HepG2 (cell line): ENCODE measurements at regions not wholly inside any gene's neighbourhood (a gene's known extent, or its start where the extent isn't known, plus 50 kb on each side); places are given as distances from the start of the nearest gene placed in this dataset.

Experiments used
- ATAC-seq: fragments of 200-7000 bp; cut with Tn5 transposase; 3 replicates; pipeline ENCODE4 v1.9.1; 2020; ENCODE audit warnings: mild to moderate bottlenecking, moderate library complexity
- BruUV-seq: library from RNA; stranded (reverse); fragments of 400-500 nt; replicated peaks from 2 replicates; lab custom pipeline; 2021; lab: Mats Ljungman, UMichigan
- CTCF ChIA-PET: fragments of 300-600 bp; formaldehyde crosslinking; extraction: SDS; loops from one replicate; lab custom pipeline; 2021; ENCODE audit warnings: low total read pairs, inconsistent platforms, low intra/inter-chr PET ratio; lab: Yijun Ruan, JAX
- POLR2A ChIA-PET: fragments of 350-600 bp; sonication (Branson Sonifier 250); formaldehyde crosslinking; loops from one replicate; lab custom pipeline; 2020; ENCODE audit warnings: antibody characterized with exemption, inconsistent platforms; lab: Yijun Ruan, JAX
- DNase-seq: peaks from one replicate; pipeline ENCODE4 v3.0.0-alpha.2; 2015; ENCODE audit warnings: low spot score
- FAIRE-seq: peaks from 3 replicates; lab custom pipeline; 2011; peaks lifted over from hg19 to GRCh38; lab: Jason Lieb, UNC
- H2AFZ ChIP-seq: one replicate; pipeline ENCODE4 v1.6.1; 2011; ENCODE audit warnings: low read length, inconsistent platforms
- H3K27ac ChIP-seq: fragments of 300-600 bp; 3 replicates; pipeline ENCODE4 v1.8.0; 2011; ENCODE audit warnings: mixed run types, mild to moderate bottlenecking, mixed read lengths, low read length, inconsistent platforms; ENCODE audit not compliant: insufficient read depth; ENCODE audit errors: extremely low read length
- H3K27me3 ChIP-seq, 2 experiments: fragments of 200-600 bp in 1 of 2; 2 replicates in 1 of 2; 3 replicates in 1 of 2; pipeline versions ENCODE4 v1.6.0 to v1.8.0; 2011; ENCODE audit warnings: low read length in 2 of 2, mild to moderate bottlenecking in 2 of 2, moderate library complexity in 2 of 2, inconsistent platforms in 1 of 2; ENCODE audit not compliant: insufficient read depth in 2 of 2, control insufficient read depth in 1 of 2
- H3K36me3 ChIP-seq, 2 experiments: fragments of 200-600 bp in 1 of 2; replicated peaks in 1 of 2; 2 replicates in 1 of 2; 3 replicates in 1 of 2; pipeline versions ENCODE4 v1.5.1 to v1.8.0; 2011; ENCODE audit warnings: low read length in 2 of 2, inconsistent platforms in 1 of 2; ENCODE audit not compliant: insufficient read depth in 2 of 2, control insufficient read depth in 1 of 2
- H3K4me1 ChIP-seq: 2 replicates; pipeline ENCODE4 v1.5.1; 2012; ENCODE audit warnings: low read length, inconsistent platforms; ENCODE audit not compliant: insufficient read depth
- H3K4me2 ChIP-seq: 2 replicates; pipeline ENCODE4 v1.6.0; 2011; ENCODE audit warnings: low read depth, low read length, inconsistent platforms
- H3K4me3 ChIP-seq, 3 experiments: fragments of 200-600 bp in 1 of 3; sonication (generic), shearing (Covaris generic) in 1 of 3; replicated peaks in 1 of 3; 2 replicates each; pipeline ENCODE4 v1.5.1; 2011 to 2016; ENCODE audit warnings: low read length in 3 of 3, inconsistent platforms in 2 of 3, low read depth in 2 of 3, mild to moderate bottlenecking in 2 of 3, control low read depth in 1 of 3, mixed read lengths in 1 of 3; ENCODE audit not compliant: insufficient read depth in 1 of 3
- H3K79me2 ChIP-seq: one replicate; pipeline ENCODE4 v1.6.1; 2011; ENCODE audit warnings: low read length, inconsistent platforms; ENCODE audit not compliant: insufficient read depth
- H3K9ac ChIP-seq: 2 replicates; pipeline ENCODE4 v1.6.0; 2011; ENCODE audit warnings: mild to moderate bottlenecking, low read depth, low read length, inconsistent platforms; ENCODE audit not compliant: insufficient read depth
- H3K9me3 ChIP-seq: 2 replicates; pipeline ENCODE4 v1.5.1; 2012; ENCODE audit warnings: mild to moderate bottlenecking, low read length
- H4K20me1 ChIP-seq: 2 replicates; pipeline ENCODE4 v1.6.0; 2011; ENCODE audit warnings: inconsistent platforms, mild to moderate bottlenecking, low read length, moderate library complexity; ENCODE audit not compliant: insufficient read depth
- ADNP ChIP-seq: sonication (generic); formaldehyde crosslinking; IDR thresholded peaks from 2 replicates; pipeline ENCODE4 v1.4.0; 2020; ENCODE audit warnings: missing genetic modification reagents
- ATAD3A ChIP-seq: sonication (generic); formaldehyde crosslinking; IDR thresholded peaks from 2 replicates; pipeline ENCODE4 v1.4.0; 2020; ENCODE audit warnings: missing genetic modification reagents
- CBX5 ChIP-seq: sonication (generic); formaldehyde crosslinking; IDR thresholded peaks from 2 replicates; pipeline ENCODE4 v1.4.0; 2020; ENCODE audit warnings: missing genetic modification reagents, borderline replicate concordance
- HDAC1 ChIP-seq: sonication (generic); formaldehyde crosslinking; IDR thresholded peaks from 2 replicates; pipeline ENCODE4 v1.5.1; 2020; ENCODE audit warnings: mild to moderate bottlenecking, missing genetic modification reagents
- HHEX ChIP-seq: IDR thresholded peaks from 2 replicates; pipeline ENCODE4 v1.6.1; 2016; ENCODE audit warnings: control low read depth
- LCORL ChIP-seq, 2 experiments: fragments of 450-650 bp in 1 of 2; sonication (generic) in 1 of 2; formaldehyde crosslinking in 1 of 2; IDR thresholded peaks; 2 replicates each; pipeline versions ENCODE4 v1.5.0 to v1.6.1; 2017 to 2020; ENCODE audit warnings: antibody characterized with exemption in 1 of 2, missing genetic modification reagents in 1 of 2
- PAX8 ChIP-seq: sonication (generic); formaldehyde crosslinking; IDR thresholded peaks from 2 replicates; pipeline ENCODE4 v1.8.0; 2022; ENCODE audit warnings: mild to moderate bottlenecking, missing genetic modification reagents, borderline replicate concordance
- POGZ ChIP-seq: sonication (generic); formaldehyde crosslinking; IDR thresholded peaks from 2 replicates; pipeline ENCODE4 v1.4.0; 2020; ENCODE audit warnings: mild to moderate bottlenecking, missing genetic modification reagents
- PRDM10 ChIP-seq: sonication (generic); formaldehyde crosslinking; IDR thresholded peaks from 2 replicates; pipeline ENCODE4 v1.4.0; 2020; ENCODE audit warnings: low read depth, missing genetic modification reagents
- ZFP36 ChIP-seq: fragments of 150-350 bp; IDR thresholded peaks from 2 replicates; pipeline ENCODE4 v1.6.1; 2018; ENCODE audit warnings: borderline replicate concordance, low read length, low read depth; ENCODE audit not compliant: partially characterized antibody
- ZHX2 ChIP-seq, 2 experiments: sonication (generic) in 1 of 2; formaldehyde crosslinking in 1 of 2; IDR thresholded peaks; 2 replicates each; pipeline versions ENCODE4 v1.6.1 to v1.9.0; 2014 to 2022; ENCODE audit warnings: antibody characterized with exemption in 1 of 2, borderline replicate concordance in 1 of 2, inconsistent platforms in 1 of 2, low read depth in 1 of 2, missing genetic modification reagents in 1 of 2
- ZMYM3 ChIP-seq: sonication (generic); formaldehyde crosslinking; IDR thresholded peaks from 2 replicates; pipeline ENCODE4 v1.5.1; 2020; ENCODE audit warnings: mild to moderate bottlenecking, missing genetic modification reagents
- ZNF20 ChIP-seq: sonication (generic); formaldehyde crosslinking; IDR thresholded peaks from 2 replicates; pipeline ENCODE4 v1.4.0; 2020; ENCODE audit warnings: mild to moderate bottlenecking, moderate library complexity, missing genetic modification reagents
- ZNF253 ChIP-seq: sonication (generic); formaldehyde crosslinking; IDR thresholded peaks from 2 replicates; pipeline ENCODE4 v1.8.0; 2022; ENCODE audit warnings: mild to moderate bottlenecking, missing genetic modification reagents, borderline replicate concordance
- ZNF878 ChIP-seq: sonication (generic); formaldehyde crosslinking; IDR thresholded peaks from 2 replicates; pipeline ENCODE4 v1.8.1; 2023; ENCODE audit warnings: mild to moderate bottlenecking, missing genetic modification reagents, moderate library complexity
- WGBS: methylation state at CpG from one replicate; pipeline ENCODE4 v1.1.6; 2017; ENCODE audit warnings: low lambda C conversion rate; 5-methylcytosine and 5-hydroxymethylcytosine counted together
- in situ Hi-C: cut with HindIII; loops from 2 replicates; pipeline ENCODE4 v1.10.0; 2017; ENCODE audit warnings: low pct_unique_long_range_greater_than_20kb; ENCODE audit not compliant: extremely low pct_ligation_motif_present
- intact Hi-C: fragments of 100-400 bp; cut with micrococcal nuclease; formaldehyde crosslinking; loops from one replicate; pipeline ENCODE4 v1.10.0; 2022; ENCODE audit not compliant: unreplicated experiment

DNA sequence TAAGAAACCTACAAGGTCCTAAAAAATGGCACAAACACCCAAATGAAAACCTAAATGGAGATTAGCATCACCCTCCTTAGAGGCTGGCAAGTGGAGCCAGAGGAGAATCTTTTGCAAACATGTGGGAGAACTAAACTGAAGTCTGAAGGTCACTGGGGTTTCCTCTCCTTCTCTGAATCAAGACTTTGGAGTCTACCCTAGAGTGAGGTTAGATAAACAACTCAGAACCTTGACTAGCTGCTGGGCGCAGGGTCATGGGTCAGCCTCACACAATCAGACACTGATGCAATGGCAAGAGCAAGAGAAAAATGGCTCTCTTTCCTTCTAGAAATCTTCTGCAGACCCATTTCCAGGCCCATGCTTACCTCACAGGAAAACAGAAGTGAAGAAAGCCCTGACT, 165.8 kb downstream of the KCTD12 start (continued):
- TF ChIP-seq POGZ (CRISPR knock-in tag) (no peak), ZNF20 (CRISPR knock-in tag) (no peak), ZNF878 (no peak)
- TF ChIP-seq, all 625 proteins: peak for 0

GRCh38 chr13:76719955-76720354, 166.2 kb downstream of the KCTD12 start:
- Histone ChIP-seq H3K79me2 (no peaks in the 10 kb centered on the region), H2AFZ (no peak overlapping the region), H3K9me3 (no peaks in the 10 kb centered on the region), H3K4me3 (no peak overlapping the region), H4K20me1 (no peaks in the 10 kb centered on the region), H3K4me2 (no peak overlapping the region), H3K27ac (no peak overlapping the region), H3K9ac (no peak overlapping the region), H3K4me1 (no peaks in the 10 kb centered on the region), H3K27me3 (no peaks in the 10 kb centered on the region), H3K36me3 (no peaks in the 10 kb centered on the region)
- CTCF ChIA-PET = no interaction called here
- no TSS peak for BruUV-seq
- POLR2A ChIA-PET = no interaction called here
- TF ChIP-seq ZHX2 (IDR thresholded peaks at IDR 0.05; ENCODE audit: low read depth) (no peak), ZHX2 (CRISPR knock-in tag; IDR thresholded peaks at IDR 0.05; ENCODE audit: borderline replicate concordance) (no peak), LCORL (IDR thresholded peaks at IDR 0.05) (no peak), LCORL (CRISPR knock-in tag; IDR thresholded peaks at IDR 0.05) (no peak), ZNF253 (CRISPR knock-in tag) (no peak), ATAD3A (CRISPR knock-in tag) (no peak), CBX5 (CRISPR knock-in tag) (no peak), ZMYM3 (CRISPR knock-in tag) (no peak), HHEX (no peak), HDAC1 (CRISPR knock-in tag) (no peak), PRDM10 (CRISPR knock-in tag) (no peak), ADNP (CRISPR knock-in tag) (no peak), PAX8 (no peak), ZFP36 (no peak)
- intact Hi-C loops = no loop called here
- 4% methylated on average over 2 of the region's 2 CpGs for WGBS
- FAIRE-seq (no peak), DNase-seq (no peak), ATAC-seq (no peak)
- in situ Hi-C loops = no loop called here
